ENCODE measurements at regions not wholly inside any gene's neighbourhood (a gene's known extent, or its start where the extent isn't known, plus 50 kb on each side); places are given as distances from the start of the nearest gene placed in this dataset.

- TF ChIP-seq CTCF (conservative IDR thresholded peaks at IDR 0.05; ENCODE audit: low read depth, low read length) (no peak), EZH2 (IDR thresholded peaks at IDR 0.05; ENCODE audit: low read length, unreplicated experiment) (no peak)
Observed at GRCh38 chr21:15273244-15273643, 208.4 kb upstream of the NRIP1 start.

Measured in PC-3 (cell line).